ENCODE measurements at regions not wholly inside any gene's neighbourhood (a gene's known extent, or its start where the extent isn't known, plus 50 kb on each side); places are given as distances from the start of the nearest gene placed in this dataset.

DNA sequence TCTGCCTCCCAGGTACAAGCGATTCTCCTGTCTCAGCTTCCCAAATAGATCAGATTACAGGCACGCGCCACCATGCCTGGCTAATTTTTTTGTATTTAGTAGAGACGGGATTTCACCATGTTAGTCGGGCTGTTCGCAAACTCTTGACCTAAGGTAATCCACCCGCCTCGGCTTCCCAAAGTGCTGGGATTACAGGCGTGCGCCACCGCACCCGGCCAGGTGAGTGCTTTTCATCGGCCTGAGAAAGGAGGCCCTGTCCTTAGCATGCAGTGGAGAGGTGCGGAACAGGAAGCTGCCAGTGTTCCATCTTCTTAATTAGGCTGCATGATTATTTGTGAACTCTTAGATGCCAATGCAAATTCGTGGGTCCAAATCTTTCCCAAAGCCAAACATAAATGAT, 125.7 kb upstream of the THSD7B start:
- Mint-ChIP-seq H3K4me1 (no peaks in the 10 kb centered on the region), H3K4me3 (no peak overlapping the region), H3K9me3 (no peaks in the 10 kb centered on the region; a peak in 1 of 5 replicates), H3K36me3 (ENCODE audit: insufficient read depth in 1 of 3, low read depth in 3 of 3) (no peaks in the 10 kb centered on the region), H3K27me3 (ENCODE audit: low read depth) (peaks cover 2% of the 10 kb centered on the region), H3K27ac (no peak overlapping the region)
- no peaks in the 10 kb centered on the region for H3K23me2 ChIP-seq (ENCODE audit: insufficient read length, low read depth, low read length, poor library complexity, severe bottlenecking)
- no peak overlapping the region for H3K27ac ChIP-seq (ENCODE audit: insufficient read length, low read depth, low read length)
- no peak overlapping the region for H2BK5ac ChIP-seq (ENCODE audit: insufficient read length, low read length)
- no peak for TF ChIP-seq CTCF (conservative IDR thresholded peaks at IDR 0.05)
- H3K4me2 ChIP-seq (ENCODE audit: insufficient read depth, insufficient read length, low read length), result no peak overlapping the region
- H3K56ac ChIP-seq (ENCODE audit: insufficient read length, low read depth, low read length), result no peak overlapping the region
- H3K18ac ChIP-seq (ENCODE audit: insufficient read length, low read depth, low read length), result no peak overlapping the region
- H3K4me1 ChIP-seq (ENCODE audit: insufficient read depth, low read length), result no peaks in the 10 kb centered on the region
- H3K23ac ChIP-seq (ENCODE audit: insufficient read length, low read depth, low read length), result no peak overlapping the region
- no peak overlapping the region for H3K4ac ChIP-seq (ENCODE audit: low read depth, low read length)
- H2BK20ac ChIP-seq (ENCODE audit: low read depth, low read length, poor library complexity, severe bottlenecking), result no peak overlapping the region
- H3K9ac ChIP-seq (ENCODE audit: extremely low read depth, insufficient read length, low read length), result no peak overlapping the region
- H4K20me1 ChIP-seq (ENCODE audit: control insufficient read depth, insufficient read depth, insufficient read length), result no peaks in the 10 kb centered on the region
- no peak overlapping the region for H4K91ac ChIP-seq (ENCODE audit: insufficient read length, low read depth, low read length)
- H2BK120ac ChIP-seq (ENCODE audit: low read depth, low read length, poor library complexity, severe bottlenecking), result no peak overlapping the region
- H4K8ac ChIP-seq (replicated peaks; ENCODE audit: insufficient read length, low read depth, low read length), result no peak overlapping the region
- no peak overlapping the region for H2BK12ac ChIP-seq (ENCODE audit: insufficient read length, low read depth, low read length)
- no peak for DNase-seq
- no peaks in the 10 kb centered on the region for H3K79me1 ChIP-seq (ENCODE audit: insufficient read depth, low read depth, low read length, poor library complexity, severe bottlenecking)
- H4K5ac ChIP-seq (ENCODE audit: insufficient read length, low read depth, low read length), result no peak overlapping the region
- no peaks in the 10 kb centered on the region for H3K27me3 ChIP-seq (ENCODE audit: insufficient read depth, low read length)
- H3T11ph ChIP-seq (ENCODE audit: low read length), result no peak overlapping the region
- no CpG with 5 or more reads among the region's 15 CpGs for WGBS (ENCODE audit: extremely low coverage, insufficient read length, low lambda C conversion rate)
- no peaks in the 10 kb centered on the region for H3K9me3 ChIP-seq (ENCODE audit: control insufficient read depth, low read depth, low read length)
- no peak overlapping the region for H2AK5ac ChIP-seq (ENCODE audit: insufficient read length, low read length)
- no peaks in the 10 kb centered on the region for H3K79me2 ChIP-seq (ENCODE audit: insufficient read depth, low read length)
- H2BK15ac ChIP-seq (ENCODE audit: low read depth, low read length), result no peak overlapping the region
- no peak overlapping the region for H3K14ac ChIP-seq (ENCODE audit: insufficient read depth, low read length)
- H2AFZ ChIP-seq (ENCODE audit: low read length), result no peak overlapping the region
